Sigmoid colon (tissue), 6 donors: ENCODE measurements at regions not wholly inside any gene's neighbourhood (a gene's known extent, or its start where the extent isn't known, plus 50 kb on each side); places are given as distances from the start of the nearest gene placed in this dataset.

Experiments used
- DNase-seq: peaks from one replicate; pipeline ENCODE4 v3.0.0-alpha.2; 2019
- H3K27ac ChIP-seq, 4 donors: fragments of 200-600 bp; sonication (generic); one replicate each; pipeline ENCODE4 v1.5.1; 2016 to 2019; ENCODE audit warnings: mild to moderate bottlenecking in 1 of 4
- H3K27me3 ChIP-seq, 3 donors: fragments of 200-600 bp; sonication (generic); one replicate each; pipeline ENCODE4 v1.5.1; 2019; ENCODE audit warnings: mild to moderate bottlenecking in 1 of 3
- H3K36me3 ChIP-seq, 4 donors: fragments of 200-600 bp; sonication (generic); one replicate each; pipeline ENCODE4 v1.5.1; 2016 to 2019
- H3K4me1 ChIP-seq, 4 donors: fragments of 200-600 bp; sonication (generic); one replicate each; pipeline ENCODE4 v1.5.1; 2017 to 2019
- H3K4me3 ChIP-seq, 4 donors: fragments of 200-600 bp; sonication (generic); one replicate each; pipeline ENCODE4 v1.5.1; 2017 to 2019; ENCODE audit warnings: mild to moderate bottlenecking in 2 of 4, moderate library complexity in 1 of 4
- H3K9me3 ChIP-seq, 4 donors: fragments of 200-600 bp in 3 of 4; sonication (generic) in 3 of 4; one replicate each; pipeline versions ENCODE4 v1.5.1 to v1.6.1; 2013 to 2019
- EP300 ChIP-seq, 4 donors: sonication (generic); formaldehyde crosslinking; IDR thresholded peaks; one replicate each; pipeline ENCODE4 v1.6.1; 2017; ENCODE audit warnings: antibody characterized with exemption in 4 of 4
- POLR2A ChIP-seq, 2 donors: fragments of 450-650 bp; IDR thresholded peaks; one replicate each; pipeline ENCODE4 v1.6.1; 2016; ENCODE audit warnings: antibody characterized with exemption in 2 of 2, mild to moderate bottlenecking in 2 of 2, moderate library complexity in 2 of 2
- POLR2AphosphoS5 ChIP-seq, 4 donors: sonication (generic); formaldehyde crosslinking; IDR thresholded peaks; one replicate each; pipeline ENCODE4 v1.6.1; 2017; ENCODE audit warnings: antibody characterized with exemption in 4 of 4
- WGBS, 2 donors: extraction: QIAGEN DNeasy Blood & Tissue Kit; methylation state at CpG; one replicate each; pipeline ENCODE4 v1.1.7; 2013; 5-methylcytosine and 5-hydroxymethylcytosine counted together
- intact Hi-C: fragments of 100-400 bp; cut with DNase I; formaldehyde crosslinking; loops from one replicate; pipeline ENCODE4 v1.15.1; 2023
- TF ChIP-seq, protein P1 (sequence below), 4 experiments: fragments of 450-650 bp in 3 of 4; fragments of 200-600 bp in 1 of 4; IDR thresholded peaks; one replicate each; pipeline ENCODE4 v1.5.1; 2016 to 2019; ENCODE audit warnings: antibody characterized with exemption in 4 of 4, mild to moderate bottlenecking in 3 of 4, moderate library complexity in 2 of 4
- donor health status: healthy with polysubstance abuse.
- donor health status: healthy.

DNA sequence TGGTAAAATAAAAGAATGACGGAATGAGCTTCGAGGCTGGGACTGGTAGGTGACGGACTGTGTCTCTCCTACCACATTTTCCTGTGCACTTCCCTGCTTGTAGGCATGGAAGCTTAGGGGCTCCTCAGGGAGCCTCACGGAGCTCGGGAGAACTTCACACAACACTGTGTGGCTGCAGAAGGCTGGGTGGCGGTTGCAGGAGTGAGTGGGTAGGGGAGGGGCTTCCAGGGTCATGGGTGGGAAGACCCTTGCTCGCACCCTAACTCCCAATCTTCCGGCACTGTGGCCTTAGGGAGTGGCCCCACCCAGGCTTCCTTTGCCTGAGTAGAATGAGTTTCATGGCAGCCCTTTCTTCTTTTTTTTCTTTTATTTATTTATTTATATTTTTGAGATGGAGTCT lies 128.6 kb downstream of the INHBB start:
- H3K27me3 ChIP-seq: no peaks in the 10 kb centered on the region
- peaks cover 0 to 6% (median under 1%) of the 10 kb centered on the region in 4 donors for H3K9me3 ChIP-seq
- TF ChIP-seq EP300 (IDR thresholded peaks at IDR 0.05): no peak
- TF ChIP-seq POLR2AphosphoS5 (IDR thresholded peaks at IDR 0.05): no peak
- TF ChIP-seq, protein P1, sequence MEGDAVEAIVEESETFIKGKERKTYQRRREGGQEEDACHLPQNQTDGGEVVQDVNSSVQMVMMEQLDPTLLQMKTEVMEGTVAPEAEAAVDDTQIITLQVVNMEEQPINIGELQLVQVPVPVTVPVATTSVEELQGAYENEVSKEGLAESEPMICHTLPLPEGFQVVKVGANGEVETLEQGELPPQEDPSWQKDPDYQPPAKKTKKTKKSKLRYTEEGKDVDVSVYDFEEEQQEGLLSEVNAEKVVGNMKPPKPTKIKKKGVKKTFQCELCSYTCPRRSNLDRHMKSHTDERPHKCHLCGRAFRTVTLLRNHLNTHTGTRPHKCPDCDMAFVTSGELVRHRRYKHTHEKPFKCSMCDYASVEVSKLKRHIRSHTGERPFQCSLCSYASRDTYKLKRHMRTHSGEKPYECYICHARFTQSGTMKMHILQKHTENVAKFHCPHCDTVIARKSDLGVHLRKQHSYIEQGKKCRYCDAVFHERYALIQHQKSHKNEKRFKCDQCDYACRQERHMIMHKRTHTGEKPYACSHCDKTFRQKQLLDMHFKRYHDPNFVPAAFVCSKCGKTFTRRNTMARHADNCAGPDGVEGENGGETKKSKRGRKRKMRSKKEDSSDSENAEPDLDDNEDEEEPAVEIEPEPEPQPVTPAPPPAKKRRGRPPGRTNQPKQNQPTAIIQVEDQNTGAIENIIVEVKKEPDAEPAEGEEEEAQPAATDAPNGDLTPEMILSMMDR (IDR thresholded peaks at IDR 0.05): no peak
- TF ChIP-seq POLR2A (IDR thresholded peaks at IDR 0.05): no peak
- no peak overlapping the region for H3K27ac ChIP-seq
- H3K4me3 ChIP-seq: no peak overlapping the region
- 89 to 94% methylated on average over 8 of the region's 8 CpGs for WGBS, 2 donors
- peak; percentile 20 for DNase-seq
- intact Hi-C loops: no loop called here
- H3K36me3 ChIP-seq: no peaks in the 10 kb centered on the region
- H3K4me1 ChIP-seq: peaks cover 0 to 16% (median 9%) of the 10 kb centered on the region in 4 donors

DNA sequence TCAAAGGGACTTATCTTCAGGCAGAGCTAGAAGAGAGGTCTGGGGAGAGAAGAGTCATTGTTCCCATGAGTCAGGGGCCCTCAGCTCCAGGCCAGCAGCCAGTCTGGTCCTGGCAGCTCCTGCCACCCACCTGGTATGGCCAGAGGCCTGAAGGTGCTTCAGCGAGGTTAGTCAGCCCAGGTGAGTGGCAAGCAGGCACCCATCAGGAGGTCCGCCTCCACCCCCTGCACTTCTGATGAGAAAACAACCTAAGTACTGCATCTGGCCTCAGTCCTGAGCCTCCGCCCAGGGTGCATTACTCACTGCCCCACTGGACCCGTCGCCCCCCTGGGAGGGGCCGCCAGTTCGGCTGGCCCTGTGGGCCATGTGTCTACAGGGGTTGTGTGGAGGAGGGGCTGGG lies 130.2 kb downstream of the INHBB start:
- Histone ChIP-seq H3K27me3 (no peaks in the 10 kb centered on the region), H3K4me1 (no peaks in the 10 kb centered on the region), H3K36me3 (no peaks in the 10 kb centered on the region), H3K4me3 (no peak overlapping the region), H3K27ac (no peak overlapping the region), H3K9me3 (peaks cover 0 to 6% (median under 1%) of the 10 kb centered on the region in 4 donors)
- TF ChIP-seq, protein P1 (IDR thresholded peaks at IDR 0.05): no peak
- TF ChIP-seq POLR2A (IDR thresholded peaks at IDR 0.05) (no peak), POLR2AphosphoS5 (IDR thresholded peaks at IDR 0.05) (no peak), EP300 (IDR thresholded peaks at IDR 0.05) (no peak)
- intact Hi-C loops: no loop called here
- 87 to 92% methylated on average over 7 of the region's 7 CpGs for WGBS, 2 donors
- DNase-seq: peak; percentile 48

DNA sequence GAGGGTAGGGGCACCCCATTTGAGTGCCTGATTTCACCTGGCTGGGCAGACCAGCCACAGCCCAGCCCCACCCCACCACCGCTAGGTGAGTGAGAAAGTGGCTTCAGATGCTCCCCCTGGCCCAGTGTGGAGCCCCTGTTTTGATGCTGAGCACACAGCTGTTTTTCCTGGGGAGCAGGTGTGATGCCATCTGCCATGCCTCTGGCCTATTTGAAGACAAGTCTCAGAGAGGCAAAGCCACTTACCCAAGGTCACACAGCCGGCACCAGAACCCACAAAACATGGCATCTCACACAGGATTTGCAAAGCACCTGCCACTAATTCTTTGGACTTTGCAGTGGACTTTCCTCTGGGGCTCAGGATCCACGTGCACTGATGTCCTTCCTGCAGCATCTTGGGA lies 131.3 kb downstream of the INHBB start:
- WGBS, 2 donors: 66 to 86% methylated on average over 3 of the region's 3 CpGs
- Histone ChIP-seq H3K36me3 (no peaks in the 10 kb centered on the region), H3K27me3 (no peaks in the 10 kb centered on the region), H3K4me3 (no peak overlapping the region), H3K9me3 (peaks cover 0 to under 1% (median 0%) of the 10 kb centered on the region in 4 donors), H3K4me1 (no peaks in the 10 kb centered on the region), H3K27ac (no peak overlapping the region)
- intact Hi-C loops: no loop called here
- no peak for TF ChIP-seq POLR2AphosphoS5 (IDR thresholded peaks at IDR 0.05)
- TF ChIP-seq, protein P1 (IDR thresholded peaks at IDR 0.05): no peak
- no peak for TF ChIP-seq POLR2A (IDR thresholded peaks at IDR 0.05)
- TF ChIP-seq EP300 (IDR thresholded peaks at IDR 0.05): no peak
- peak; percentile 53 for DNase-seq

DNA sequence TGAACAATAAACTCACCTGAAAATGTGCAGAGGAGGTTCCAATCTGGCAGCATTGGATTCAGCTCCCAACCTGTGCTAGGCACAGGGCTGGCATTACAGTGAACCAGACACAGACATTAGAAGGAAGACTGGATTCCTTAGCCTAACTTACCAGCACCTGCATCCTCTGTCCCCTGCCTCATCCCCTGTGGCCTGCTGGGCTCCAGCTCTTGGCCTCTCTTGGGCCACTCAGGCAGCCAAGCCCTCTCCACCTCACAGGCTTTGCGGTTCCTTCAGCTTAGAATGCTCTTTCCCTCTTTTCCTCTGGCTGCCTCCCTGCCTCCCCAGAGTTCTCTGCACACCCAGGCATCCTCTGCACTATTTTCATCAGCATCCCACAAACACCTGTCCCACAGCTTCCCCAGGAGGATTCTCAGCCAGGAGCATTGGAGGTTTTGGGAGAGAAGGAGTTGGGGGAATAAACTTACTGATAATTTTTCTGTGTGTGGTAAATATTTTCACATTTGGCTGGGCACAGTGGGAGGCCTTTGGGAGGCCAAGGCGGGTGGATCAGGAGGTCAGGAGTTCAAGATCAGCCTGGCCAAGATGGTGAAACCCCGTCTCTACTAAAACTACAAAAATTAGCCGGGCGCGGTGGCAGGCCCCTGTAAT lies 132.0 kb downstream of the INHBB start:
- H3K36me3 ChIP-seq: no peaks in the 10 kb centered on the region
- peak; percentile 49 for DNase-seq
- H3K27me3 ChIP-seq: no peaks in the 10 kb centered on the region
- intact Hi-C loops: no loop called here
- H3K27ac ChIP-seq: no peak overlapping the region
- TF ChIP-seq POLR2A (IDR thresholded peaks at IDR 0.05) (no peak), POLR2AphosphoS5 (IDR thresholded peaks at IDR 0.05) (no peak), EP300 (IDR thresholded peaks at IDR 0.05) (no peak)
- TF ChIP-seq, protein P1 (IDR thresholded peaks at IDR 0.05): no peak
- no peaks in the 10 kb centered on the region for H3K9me3 ChIP-seq
- H3K4me3 ChIP-seq: no peak overlapping the region
- H3K4me1 ChIP-seq: no peaks in the 10 kb centered on the region
- 92 to 93% methylated on average over 6 of the region's 6 CpGs for WGBS, 2 donors
